GM23338 (cell line): ENCODE measurements at regions not wholly inside any gene's neighbourhood (a gene's known extent, or its start where the extent isn't known, plus 50 kb on each side); places are given as distances from the start of the nearest gene placed in this dataset.

Experiments used
- ATAC-seq: fragments of 200-7000 bp; cut with Tn5 transposase; 3 replicates; pipeline ENCODE4 v1.9.1; 2020
- DNase-seq: peaks from one replicate; pipeline ENCODE4 v3.0.0-alpha.2; 2015; ENCODE audit warnings: low spot score
- H2AFZ ChIP-seq: fragments of 200-600 bp; sonication (generic); 2 replicates; pipeline ENCODE4 v1.8.0; 2016; ENCODE audit warnings: antibody characterized with exemption, mild to moderate bottlenecking, moderate library complexity
- H3F3A ChIP-seq: fragments of 200-600 bp; sonication (generic); replicated peaks from 2 replicates; pipeline ENCODE4 v1.8.0; 2017; ENCODE audit warnings: antibody characterized with exemption, mixed run types, low read depth
- H3K27ac ChIP-seq: fragments of 200-600 bp; sonication (generic); 2 replicates; pipeline ENCODE4 v1.6.1; 2016; ENCODE audit warnings: low read depth
- H3K27me3 ChIP-seq: fragments of 200-600 bp; sonication (generic); 2 replicates; pipeline ENCODE4 v1.8.0; 2016; ENCODE audit warnings: mild to moderate bottlenecking, mixed run types, moderate library complexity; ENCODE audit not compliant: insufficient read depth
- H3K36me3 ChIP-seq: fragments of 200-600 bp; sonication (generic); 2 replicates; pipeline ENCODE4 v1.8.0; 2016; ENCODE audit warnings: mild to moderate bottlenecking; ENCODE audit not compliant: insufficient read depth
- H3K4me1 ChIP-seq: fragments of 200-600 bp; sonication (generic); 2 replicates; pipeline ENCODE4 v1.8.0; 2016; ENCODE audit warnings: mild to moderate bottlenecking, moderate library complexity; ENCODE audit not compliant: insufficient read depth
- H3K4me2 ChIP-seq: fragments of 200-600 bp; sonication (generic); 2 replicates; pipeline ENCODE4 v1.7.1; 2017; ENCODE audit warnings: mixed run types
- H3K4me3 ChIP-seq: fragments of 200-600 bp; sonication (generic); 2 replicates; pipeline ENCODE4 v1.6.1; 2016; ENCODE audit warnings: mixed run types
- H3K79me2 ChIP-seq: fragments of 200-600 bp; sonication (generic); replicated peaks from 2 replicates; pipeline ENCODE4 v1.8.0; 2017; ENCODE audit warnings: mild to moderate bottlenecking; ENCODE audit not compliant: insufficient read depth
- H3K9me2 ChIP-seq: fragments of 200-600 bp; sonication (generic); 2 replicates; pipeline ENCODE4 v1.8.0; 2017; ENCODE audit not compliant: insufficient read depth
- H4K20me1 ChIP-seq: fragments of 200-600 bp; sonication (generic); replicated peaks from 2 replicates; pipeline ENCODE4 v1.8.0; 2017; ENCODE audit warnings: mild to moderate bottlenecking; ENCODE audit not compliant: insufficient read depth
- H3K27ac Mint-ChIP-seq: 2 replicates; pipeline ENCODE4 v1.8.0; 2020; ENCODE audit warnings: inconsistent platforms, mild to moderate bottlenecking, moderate library complexity, mixed read lengths
- H3K27me3 Mint-ChIP-seq: 3 replicates; pipeline ENCODE4 v1.8.0; 2022; ENCODE audit warnings: low read depth, mild to moderate bottlenecking, moderate library complexity, mixed read lengths, inconsistent platforms; ENCODE audit not compliant: insufficient read depth, poor library complexity
- H3K36me3 Mint-ChIP-seq: 3 replicates; pipeline ENCODE4 v1.8.0; 2021; ENCODE audit warnings: low read depth, mild to moderate bottlenecking, inconsistent platforms, moderate library complexity, mixed read lengths
- H3K4me1 Mint-ChIP-seq: 3 replicates; pipeline ENCODE4 v1.8.0; 2020; ENCODE audit warnings: mild to moderate bottlenecking, inconsistent platforms, mixed read lengths
- H3K4me3 Mint-ChIP-seq: 3 replicates; pipeline ENCODE4 v1.8.0; 2021; ENCODE audit warnings: moderate library complexity, mild to moderate bottlenecking, inconsistent platforms, mixed read lengths
- H3K9me3 Mint-ChIP-seq: 3 replicates; pipeline ENCODE4 v1.8.0; 2020; ENCODE audit warnings: moderate library complexity, mild to moderate bottlenecking, inconsistent platforms, mixed read lengths
- CREB1 ChIP-seq: fragments of 250-450 bp; sonication (Bioruptor Pico); IDR thresholded peaks from 2 replicates; pipeline ENCODE4 v1.5.0; 2020; ENCODE audit warnings: low read depth, mild to moderate bottlenecking, moderate library complexity
- ETS1 ChIP-seq: IDR thresholded peaks from 2 replicates; pipeline ENCODE4 v1.6.1; 2016; ENCODE audit warnings: antibody characterized with exemption
- EZH2 ChIP-seq: fragments of 200-600 bp; sonication (generic); IDR thresholded peaks from one replicate; pipeline ENCODE4 v1.8.0; 2017; ENCODE audit warnings: antibody characterized with exemption, mild to moderate bottlenecking, low read depth; ENCODE audit not compliant: unreplicated experiment
- EZH2phosphoT487 ChIP-seq: fragments of 200-600 bp; sonication (generic); IDR thresholded peaks from one replicate; pipeline ENCODE4 v1.8.1; 2018; ENCODE audit warnings: antibody characterized with exemption; ENCODE audit not compliant: unreplicated experiment
- JUNB ChIP-seq: IDR thresholded peaks from one replicate; pipeline ENCODE4 v1.6.1; 2016; ENCODE audit warnings: antibody characterized with exemption; ENCODE audit not compliant: unreplicated experiment
- NANOG ChIP-seq: IDR thresholded peaks from 2 replicates; pipeline ENCODE4 v1.6.1; 2016; ENCODE audit warnings: antibody characterized with exemption, borderline replicate concordance
- POLR2AphosphoS5 ChIP-seq: IDR thresholded peaks from 2 replicates; pipeline ENCODE4 v1.6.1; 2016; ENCODE audit warnings: antibody characterized with exemption, low read depth
- STAT1 ChIP-seq: IDR thresholded peaks from one replicate; pipeline ENCODE4 v1.6.1; 2016; ENCODE audit warnings: antibody characterized with exemption; ENCODE audit not compliant: unreplicated experiment
- ZNF114 ChIP-seq: fragments of 250-450 bp; sonication (Bioruptor Pico); IDR thresholded peaks from 2 replicates; pipeline ENCODE4 v1.5.0; 2020; ENCODE audit warnings: mild to moderate bottlenecking, moderate library complexity
- ZNF331 ChIP-seq: fragments of 250-450 bp; sonication (Bioruptor Pico); IDR thresholded peaks from 2 replicates; pipeline ENCODE4 v1.5.0; 2020; ENCODE audit warnings: low read depth, mild to moderate bottlenecking, moderate library complexity
- ZNF462 ChIP-seq: fragments of 250-450 bp; sonication (Bioruptor Pico); IDR thresholded peaks from 2 replicates; pipeline ENCODE4 v1.5.0; 2020; ENCODE audit warnings: mild to moderate bottlenecking, moderate library complexity
- TF ChIP-seq, protein P1 (sequence below): IDR thresholded peaks from one replicate; pipeline ENCODE4 v1.6.1; 2018; ENCODE audit warnings: antibody characterized with exemption; ENCODE audit not compliant: unreplicated experiment
- TF ChIP-seq, protein P2 (sequence below), 2 experiments: fragments of 200-600 bp in 1 of 2; sonication (generic) in 1 of 2; conservative IDR thresholded peaks; 2 replicates each; pipeline versions ENCODE4 v1.5.1 to v1.6.1; 2016 to 2017; ENCODE audit warnings: antibody characterized with exemption in 2 of 2, low read depth in 2 of 2, mild to moderate bottlenecking in 2 of 2, moderate library complexity in 1 of 2

GRCh38 chr1:29429656-29430055, 193.3 kb downstream of the PTPRU start:
- Histone ChIP-seq H3K27me3 (no peaks in the 10 kb centered on the region), H3K4me3 (no peak overlapping the region), H2AFZ (no peak overlapping the region), H3K9me2 (no peaks in the 10 kb centered on the region), H3K79me2 (no peaks in the 10 kb centered on the region), H3K4me2 (no peak overlapping the region), H4K20me1 (no peaks in the 10 kb centered on the region), H3K27ac (no peak overlapping the region), H3F3A (no peaks in the 10 kb centered on the region), H3K36me3 (no peaks in the 10 kb centered on the region), H3K4me1 (no peaks in the 10 kb centered on the region)
- H3K27ac Mint-ChIP-seq = no peak overlapping the region
- H3K27me3 Mint-ChIP-seq = peaks cover 8% of the 10 kb centered on the region
- ATAC-seq (no peak), DNase-seq (no peak)
- H3K4me1 Mint-ChIP-seq = peaks cover 2% of the 10 kb centered on the region; the same call in 2 of the 3 replicates
- TF ChIP-seq EZH2 = no peak
- TF ChIP-seq, protein P1, sequence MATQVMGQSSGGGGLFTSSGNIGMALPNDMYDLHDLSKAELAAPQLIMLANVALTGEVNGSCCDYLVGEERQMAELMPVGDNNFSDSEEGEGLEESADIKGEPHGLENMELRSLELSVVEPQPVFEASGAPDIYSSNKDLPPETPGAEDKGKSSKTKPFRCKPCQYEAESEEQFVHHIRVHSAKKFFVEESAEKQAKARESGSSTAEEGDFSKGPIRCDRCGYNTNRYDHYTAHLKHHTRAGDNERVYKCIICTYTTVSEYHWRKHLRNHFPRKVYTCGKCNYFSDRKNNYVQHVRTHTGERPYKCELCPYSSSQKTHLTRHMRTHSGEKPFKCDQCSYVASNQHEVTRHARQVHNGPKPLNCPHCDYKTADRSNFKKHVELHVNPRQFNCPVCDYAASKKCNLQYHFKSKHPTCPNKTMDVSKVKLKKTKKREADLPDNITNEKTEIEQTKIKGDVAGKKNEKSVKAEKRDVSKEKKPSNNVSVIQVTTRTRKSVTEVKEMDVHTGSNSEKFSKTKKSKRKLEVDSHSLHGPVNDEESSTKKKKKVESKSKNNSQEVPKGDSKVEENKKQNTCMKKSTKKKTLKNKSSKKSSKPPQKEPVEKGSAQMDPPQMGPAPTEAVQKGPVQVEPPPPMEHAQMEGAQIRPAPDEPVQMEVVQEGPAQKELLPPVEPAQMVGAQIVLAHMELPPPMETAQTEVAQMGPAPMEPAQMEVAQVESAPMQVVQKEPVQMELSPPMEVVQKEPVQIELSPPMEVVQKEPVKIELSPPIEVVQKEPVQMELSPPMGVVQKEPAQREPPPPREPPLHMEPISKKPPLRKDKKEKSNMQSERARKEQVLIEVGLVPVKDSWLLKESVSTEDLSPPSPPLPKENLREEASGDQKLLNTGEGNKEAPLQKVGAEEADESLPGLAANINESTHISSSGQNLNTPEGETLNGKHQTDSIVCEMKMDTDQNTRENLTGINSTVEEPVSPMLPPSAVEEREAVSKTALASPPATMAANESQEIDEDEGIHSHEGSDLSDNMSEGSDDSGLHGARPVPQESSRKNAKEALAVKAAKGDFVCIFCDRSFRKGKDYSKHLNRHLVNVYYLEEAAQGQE = no peak
- TF ChIP-seq ETS1 = no peak
- no peak for TF ChIP-seq ZNF114 (CRISPR knock-in tag)
- TF ChIP-seq ZNF462 (CRISPR knock-in tag) = no peak
- no peak for TF ChIP-seq EZH2phosphoT487
- no peak for TF ChIP-seq JUNB
- no peak for TF ChIP-seq STAT1
- no peak for TF ChIP-seq CREB1 (CRISPR knock-in tag)
- TF ChIP-seq NANOG = no peak
- TF ChIP-seq, protein P2, sequence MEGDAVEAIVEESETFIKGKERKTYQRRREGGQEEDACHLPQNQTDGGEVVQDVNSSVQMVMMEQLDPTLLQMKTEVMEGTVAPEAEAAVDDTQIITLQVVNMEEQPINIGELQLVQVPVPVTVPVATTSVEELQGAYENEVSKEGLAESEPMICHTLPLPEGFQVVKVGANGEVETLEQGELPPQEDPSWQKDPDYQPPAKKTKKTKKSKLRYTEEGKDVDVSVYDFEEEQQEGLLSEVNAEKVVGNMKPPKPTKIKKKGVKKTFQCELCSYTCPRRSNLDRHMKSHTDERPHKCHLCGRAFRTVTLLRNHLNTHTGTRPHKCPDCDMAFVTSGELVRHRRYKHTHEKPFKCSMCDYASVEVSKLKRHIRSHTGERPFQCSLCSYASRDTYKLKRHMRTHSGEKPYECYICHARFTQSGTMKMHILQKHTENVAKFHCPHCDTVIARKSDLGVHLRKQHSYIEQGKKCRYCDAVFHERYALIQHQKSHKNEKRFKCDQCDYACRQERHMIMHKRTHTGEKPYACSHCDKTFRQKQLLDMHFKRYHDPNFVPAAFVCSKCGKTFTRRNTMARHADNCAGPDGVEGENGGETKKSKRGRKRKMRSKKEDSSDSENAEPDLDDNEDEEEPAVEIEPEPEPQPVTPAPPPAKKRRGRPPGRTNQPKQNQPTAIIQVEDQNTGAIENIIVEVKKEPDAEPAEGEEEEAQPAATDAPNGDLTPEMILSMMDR (conservative IDR thresholded peaks at IDR 0.05; ENCODE audit: low read depth in 2 of 2) = no peak
- TF ChIP-seq POLR2AphosphoS5 = no peak
- no peak for TF ChIP-seq ZNF331 (CRISPR knock-in tag)
- H3K4me3 Mint-ChIP-seq = no peak overlapping the region
- peaks cover 27% of the 10 kb centered on the region for H3K9me3 Mint-ChIP-seq
- 0 out of 3 replicates have a peak, but pooled peaks cover 4% of the 10 kb centered on the region for H3K36me3 Mint-ChIP-seq
